ENCODE measurements at regions not wholly inside any gene's neighbourhood (a gene's known extent, or its start where the extent isn't known, plus 50 kb on each side); places are given as distances from the start of the nearest gene placed in this dataset.
"Not testable (repeated sequence)": the region's sequence is repeated elsewhere in the genome, so short reads cannot be mapped to it uniquely, and the experiment has no call there.

GRCh38 chr1:14347776-14348175 is 250.7 kb upstream of the KAZN start:
- Mint-ChIP-seq H3K4me3 (no peak overlapping the region), H3K4me1 (no peaks in the 10 kb centered on the region), H3K27ac (no peak overlapping the region), H3K9me3 (peaks cover 0 to 13% (median 3%) of the 10 kb centered on the region in 7 donors), H3K27me3 (peaks cover under 1 to 14% (median 10%) of the 10 kb centered on the region in 3 donors), H3K36me3 (no peaks in the 10 kb centered on the region)
- DNase-seq = no peak
- ATAC-seq (ENCODE audit: low read depth in 2 of 2) = no peak

- no peak overlapping the region for H3K4me3 Mint-ChIP-seq
- DNase-seq = no peak
- no peaks in the 10 kb centered on the region for H3K4me1 Mint-ChIP-seq
- peaks cover 0 to 10% (median 5%) of the 10 kb centered on the region in 3 donors for H3K27me3 Mint-ChIP-seq
- H3K27ac Mint-ChIP-seq = no peak overlapping the region
- H3K36me3 Mint-ChIP-seq = no peaks in the 10 kb centered on the region
- H3K9me3 Mint-ChIP-seq = peaks cover 0 to 21% (median 6%) of the 10 kb centered on the region in 7 donors
- no peak for ATAC-seq (ENCODE audit: low read depth in 2 of 2)
These were observed 248.3 kb upstream of the KAZN start for GRCh38 chr1:14350197-14350596.

DNA sequence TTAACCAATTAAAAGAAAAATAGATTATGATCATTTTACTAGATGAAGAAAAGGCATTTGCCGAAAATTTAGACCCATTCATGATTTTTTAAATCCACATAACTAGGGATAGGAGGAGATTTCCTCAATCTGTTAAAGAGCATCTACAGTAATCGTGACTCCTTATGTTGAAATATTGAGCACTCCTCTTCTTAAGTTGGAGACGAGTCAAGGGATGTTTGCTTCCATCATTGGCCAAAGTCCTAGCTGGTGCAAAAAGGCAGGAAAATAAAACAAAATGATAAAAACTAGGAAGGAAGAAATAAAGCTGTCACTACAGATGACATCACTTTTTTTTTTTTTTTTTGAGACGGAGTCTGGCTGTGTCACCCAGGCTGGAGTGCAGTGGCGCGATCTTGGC is 245.6 kb upstream of the KAZN start:
- Mint-ChIP-seq H3K4me3 (no peak overlapping the region), H3K4me1 (no peaks in the 10 kb centered on the region), H3K27ac (no peak overlapping the region)

DNA sequence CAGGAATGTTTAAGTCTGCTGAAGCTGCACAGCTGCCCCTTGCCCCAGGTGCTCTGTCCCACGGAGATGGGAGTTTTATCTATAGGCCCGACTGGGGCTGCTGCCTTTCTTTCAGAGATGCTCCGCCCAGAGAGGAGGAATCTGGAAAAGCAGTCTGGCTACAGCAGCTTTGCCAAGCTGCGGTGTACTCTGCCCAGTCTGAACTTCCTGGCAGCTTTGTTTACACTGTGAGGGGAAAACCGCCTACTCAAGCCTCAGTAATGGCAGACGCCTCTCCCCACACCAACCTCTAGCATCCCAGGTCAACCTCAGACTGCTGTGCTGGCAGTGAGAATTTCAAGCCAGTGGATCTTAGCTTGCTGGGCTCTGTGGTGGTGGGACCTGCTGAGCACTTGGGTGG is 237.5 kb upstream of the KAZN start:
- not testable (repeated sequence) for H3K36me3 Mint-ChIP-seq; ATAC-seq (ENCODE audit: low read depth in 2 of 2); H3K4me3 Mint-ChIP-seq; DNase-seq; H3K4me1 Mint-ChIP-seq; H3K27ac Mint-ChIP-seq
- Mint-ChIP-seq H3K9me3 (peaks cover 0 to 25% (median 20%) of the 10 kb centered on the region in 7 donors), H3K27me3 (peaks cover 16 to 23% (median 16%) of the 10 kb centered on the region in 3 donors)

More for the DNA sequence above, 245.6 kb upstream of the KAZN start:
- DNase-seq (no peak), ATAC-seq (ENCODE audit: low read depth in 2 of 2) (no peak)
- peaks cover 0 to 11% (median 0%) of the 10 kb centered on the region in 3 donors for H3K27me3 Mint-ChIP-seq
- H3K36me3 Mint-ChIP-seq = no peaks in the 10 kb centered on the region
- peaks cover 0 to 34% (median 19%) of the 10 kb centered on the region in 7 donors for H3K9me3 Mint-ChIP-seq

GRCh38 chr1:14362331-14362730 is 236.2 kb upstream of the KAZN start:
- H3K27me3 Mint-ChIP-seq = peaks cover 16 to 31% (median 18%) of the 10 kb centered on the region in 3 donors
- no peaks in the 10 kb centered on the region for H3K4me1 Mint-ChIP-seq
- no peak overlapping the region for H3K4me3 Mint-ChIP-seq
- H3K36me3 Mint-ChIP-seq = peaks cover 0 to 4% of the 10 kb centered on the region in 2 donors
- H3K27ac Mint-ChIP-seq = no peak overlapping the region
- no peak for ATAC-seq (ENCODE audit: low read depth in 2 of 2)
- no peak for DNase-seq
- H3K9me3 Mint-ChIP-seq = peaks cover 0 to 14% (median 10%) of the 10 kb centered on the region in 7 donors

DNA sequence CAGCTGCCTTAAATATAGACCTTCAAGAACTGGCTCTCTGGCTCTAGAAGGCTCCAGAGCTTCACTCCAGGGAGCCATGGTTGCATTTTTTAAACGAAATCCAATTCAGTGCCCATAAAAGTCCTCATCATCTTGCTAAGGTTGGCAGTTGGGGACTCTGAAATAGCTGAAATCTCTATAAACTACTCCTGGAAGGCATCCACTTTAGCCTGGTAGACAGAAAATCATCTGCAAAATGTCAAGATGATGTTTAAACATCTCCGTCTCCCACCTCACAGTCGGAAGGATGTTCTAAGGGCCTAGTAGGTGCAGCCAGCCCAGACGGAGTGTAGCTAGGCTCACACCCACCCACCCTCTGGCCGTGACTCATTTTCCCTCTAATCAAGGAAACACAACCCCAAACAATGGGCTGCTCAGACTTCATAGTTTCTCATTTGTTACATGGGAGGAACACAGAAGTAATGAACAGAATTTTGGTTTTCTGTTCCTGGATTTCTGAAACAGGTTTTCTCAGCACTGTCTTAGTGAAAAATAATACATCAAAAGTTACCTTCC is 235.4 kb upstream of the KAZN start:
- no peaks in the 10 kb centered on the region for H3K4me1 Mint-ChIP-seq
- ATAC-seq (ENCODE audit: low read depth in 2 of 2) = no peak
- peaks cover 16 to 35% (median 18%) of the 10 kb centered on the region in 3 donors for H3K27me3 Mint-ChIP-seq

GRCh38 chr1:14363707-14364413 is 234.6 kb upstream of the KAZN start:
- no peak for ATAC-seq (ENCODE audit: low read depth in 2 of 2)
- no peak for DNase-seq
- no peak overlapping the region for H3K27ac Mint-ChIP-seq
- H3K36me3 Mint-ChIP-seq = peaks cover 0 to 4% of the 10 kb centered on the region in 2 donors
- peaks cover 13 to 27% (median 16%) of the 10 kb centered on the region in 3 donors for H3K27me3 Mint-ChIP-seq
- H3K4me1 Mint-ChIP-seq = no peaks in the 10 kb centered on the region
- no peak overlapping the region for H3K4me3 Mint-ChIP-seq
- peaks cover 0 to 15% (median 9%) of the 10 kb centered on the region in 7 donors for H3K9me3 Mint-ChIP-seq

More for the DNA sequence above, 235.4 kb upstream of the KAZN start:
- Mint-ChIP-seq H3K9me3 (peaks cover 0 to 15% (median 9%) of the 10 kb centered on the region in 7 donors), H3K36me3 (peaks cover 0 to 4% of the 10 kb centered on the region in 2 donors), H3K27ac (no peak overlapping the region), H3K4me3 (no peak overlapping the region)
- DNase-seq = no peak

DNA sequence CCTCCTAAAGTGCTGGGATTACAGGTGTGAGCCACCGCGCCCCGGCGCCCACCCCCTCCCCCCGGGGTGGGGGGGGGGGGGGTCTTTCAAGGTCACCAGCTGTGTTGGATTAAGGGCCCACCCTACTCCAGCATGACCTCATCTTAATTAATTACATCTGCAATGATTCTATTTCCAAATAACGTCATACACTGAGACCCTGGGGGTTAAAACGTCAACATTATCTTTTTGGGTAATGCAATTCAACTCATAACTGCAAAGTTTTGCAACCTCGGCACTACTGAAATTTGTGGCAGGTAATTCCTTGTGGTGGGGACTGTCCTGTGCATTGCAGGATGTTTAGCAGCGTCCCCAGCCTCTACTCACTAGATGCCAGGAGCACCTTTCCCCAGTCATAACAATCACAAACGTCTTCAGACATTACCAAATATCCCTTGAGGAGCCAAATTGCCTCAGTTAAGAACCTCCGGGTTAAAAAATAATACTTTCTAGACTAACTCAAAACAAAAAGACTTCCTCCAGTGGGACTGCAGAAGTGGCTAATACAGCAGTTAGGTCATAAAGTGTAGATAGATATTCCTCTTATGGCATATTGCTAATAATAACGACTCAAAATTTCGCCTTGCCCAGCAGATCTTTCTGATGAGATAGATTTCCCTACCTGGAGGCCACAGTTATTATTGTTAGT is 233.0 kb upstream of the KAZN start:
- no peak for DNase-seq
- peaks cover 0 to 10% (median 6%) of the 10 kb centered on the region in 7 donors for H3K9me3 Mint-ChIP-seq
- H3K27ac Mint-ChIP-seq = no peak overlapping the region
- H3K36me3 Mint-ChIP-seq = peaks cover 0 to 4% of the 10 kb centered on the region in 2 donors
- no peak overlapping the region for H3K4me3 Mint-ChIP-seq
- no peak for ATAC-seq (ENCODE audit: low read depth in 2 of 2)
- peaks cover 13 to 22% (median 16%) of the 10 kb centered on the region in 3 donors for H3K27me3 Mint-ChIP-seq
- H3K4me1 Mint-ChIP-seq = no peaks in the 10 kb centered on the region

DNA sequence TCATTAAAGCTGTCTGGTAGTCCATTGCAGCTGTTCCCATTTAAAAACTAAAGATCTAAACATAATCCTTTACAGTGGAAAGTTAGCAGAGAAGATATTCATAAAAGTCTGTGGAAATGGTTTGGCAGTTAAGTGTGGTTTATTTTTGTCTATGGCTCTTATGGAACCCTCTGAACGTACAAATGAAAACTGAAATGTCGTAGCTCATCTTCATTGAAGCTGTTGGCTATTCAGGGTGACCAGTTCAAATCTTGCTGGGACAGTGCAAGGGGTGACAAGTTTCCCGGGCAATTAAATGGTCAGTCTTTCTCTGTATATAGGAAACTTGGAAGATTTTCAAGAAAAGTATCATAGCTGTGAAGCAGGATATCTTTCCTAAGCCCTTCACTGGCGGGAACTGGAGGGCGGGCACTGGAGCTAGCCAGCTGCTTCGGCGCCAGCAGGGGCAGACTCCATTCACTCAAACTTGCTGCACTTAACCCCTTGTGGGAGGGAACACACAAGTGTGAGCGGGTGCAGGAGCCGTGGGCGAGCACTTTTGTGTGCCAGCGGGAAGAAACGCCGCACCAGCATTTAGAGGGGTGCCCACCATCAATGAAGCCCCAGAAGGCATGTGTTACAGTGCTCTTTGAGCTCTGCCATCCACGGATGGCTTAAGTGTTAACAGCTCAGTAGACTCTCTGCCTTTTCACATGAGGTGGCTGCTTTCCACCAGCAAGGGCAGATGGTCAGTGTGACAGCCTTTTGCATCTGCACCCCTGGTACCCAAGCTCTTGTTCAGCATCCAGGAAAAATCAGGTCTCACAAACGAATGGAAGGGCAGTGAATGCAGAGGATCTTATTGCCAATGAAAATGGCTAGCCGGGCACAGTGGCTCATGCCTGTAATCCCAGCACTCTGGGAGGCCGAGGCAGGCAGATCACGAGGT is 232.1 kb upstream of the KAZN start:
- DNase-seq (no peak), ATAC-seq (ENCODE audit: low read depth in 2 of 2) (no peak)
- H3K27me3 Mint-ChIP-seq = peaks cover 13 to 24% (median 16%) of the 10 kb centered on the region in 3 donors
- no peak overlapping the region for H3K4me3 Mint-ChIP-seq
- H3K4me1 Mint-ChIP-seq = no peaks in the 10 kb centered on the region
- H3K27ac Mint-ChIP-seq = no peak overlapping the region
- H3K9me3 Mint-ChIP-seq = peaks cover 0 to 10% (median 5%) of the 10 kb centered on the region in 7 donors
- H3K36me3 Mint-ChIP-seq = peaks cover 0 to 4% of the 10 kb centered on the region in 2 donors

DNA sequence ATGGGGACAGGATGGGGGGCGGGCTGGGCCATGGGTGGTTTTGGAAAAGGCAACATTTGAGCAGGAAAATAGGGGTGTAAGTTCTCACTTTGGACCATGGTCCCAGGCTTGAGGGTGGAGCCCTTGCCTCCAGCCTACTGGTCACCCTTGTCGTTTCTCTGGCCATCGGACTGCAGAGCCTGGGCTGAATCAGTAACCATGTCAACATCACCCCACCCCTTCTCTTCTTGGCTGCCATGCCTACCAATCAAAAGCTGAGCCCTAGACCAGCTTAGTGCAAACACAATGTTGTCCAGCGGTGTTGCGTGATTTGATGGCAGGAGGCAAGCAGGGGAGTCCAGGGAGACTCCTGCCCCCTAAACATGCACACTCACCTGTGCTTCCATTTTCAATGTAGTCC is 231.0 kb upstream of the KAZN start:
- no peaks in the 10 kb centered on the region for H3K36me3 Mint-ChIP-seq
- H3K27ac Mint-ChIP-seq = no peak overlapping the region
- ATAC-seq (ENCODE audit: low read depth in 2 of 2) = no peak
- H3K4me1 Mint-ChIP-seq = no peaks in the 10 kb centered on the region
- H3K4me3 Mint-ChIP-seq = no peak overlapping the region
- H3K27me3 Mint-ChIP-seq = peaks cover 13 to 25% (median 16%) of the 10 kb centered on the region in 3 donors
- DNase-seq = no peak
- peaks cover 0 to 3% (median 1%) of the 10 kb centered on the region in 7 donors for H3K9me3 Mint-ChIP-seq

GRCh38 chr1:14369526-14370213 is 228.8 kb upstream of the KAZN start:
- DNase-seq (no peak), ATAC-seq (ENCODE audit: low read depth in 2 of 2) (no peak)
- Mint-ChIP-seq H3K36me3 (no peaks in the 10 kb centered on the region), H3K9me3 (peaks cover 0 to 4% (median 0%) of the 10 kb centered on the region in 7 donors), H3K4me1 (no peaks in the 10 kb centered on the region), H3K27me3 (peaks cover 5 to 25% (median 12%) of the 10 kb centered on the region in 3 donors), H3K27ac (no peak overlapping the region), H3K4me3 (no peak overlapping the region)

DNA sequence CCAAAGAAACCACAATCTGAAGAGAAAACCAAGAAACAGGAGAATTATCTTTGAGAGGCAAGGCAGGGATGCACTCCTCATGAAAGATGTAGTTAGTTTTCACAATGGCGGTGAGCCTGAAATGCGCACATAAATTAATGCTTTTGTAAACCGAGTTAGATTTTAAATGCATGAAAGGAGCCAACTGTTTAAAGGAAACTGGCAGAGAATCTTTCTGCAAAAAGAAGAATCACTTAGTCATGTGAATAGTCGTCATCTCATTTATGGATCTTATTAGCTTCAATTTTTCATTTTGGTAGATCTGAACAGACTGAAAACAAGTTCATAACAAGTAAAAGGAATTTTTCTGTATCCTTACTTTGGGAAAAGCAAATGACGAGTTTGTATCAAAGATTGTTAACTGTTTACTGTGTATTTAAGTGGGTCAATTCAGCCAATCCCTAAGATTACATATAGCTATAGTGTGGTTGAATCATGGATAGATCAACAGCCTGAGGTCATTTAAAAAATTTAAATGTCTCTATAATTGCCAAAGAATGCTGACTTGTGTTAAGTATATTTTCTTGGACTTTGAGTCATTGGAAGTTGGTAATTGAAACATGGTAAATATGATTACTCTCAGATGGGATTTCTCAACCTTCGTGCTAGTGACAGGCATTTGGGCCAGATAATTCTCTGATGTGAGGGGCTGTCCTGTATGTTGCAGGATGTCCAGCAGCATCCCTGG is 226.6 kb upstream of the KAZN start:
- Mint-ChIP-seq H3K27ac (no peak overlapping the region), H3K9me3 (peaks cover 0 to 3% (median 0%) of the 10 kb centered on the region in 7 donors), H3K27me3 (peaks cover 0 to 11% (median 8%) of the 10 kb centered on the region in 3 donors), H3K4me3 (no peak overlapping the region), H3K4me1 (no peaks in the 10 kb centered on the region), H3K36me3 (no peaks in the 10 kb centered on the region)
- DNase-seq (no peak), ATAC-seq (ENCODE audit: low read depth in 2 of 2) (no peak)
